Stomach (tissue), 4 donors: ENCODE measurements at regions not wholly inside any gene's neighbourhood (a gene's known extent, or its start where the extent isn't known, plus 50 kb on each side); places are given as distances from the start of the nearest gene placed in this dataset.

Experiments used
- CTCF ChIP-seq, 7 experiments: fragments of 450-650 bp in 4 of 7; fragments of 200-600 bp in 3 of 7; sonication (generic) in 3 of 7; IDR thresholded peaks; one replicate each; pipeline ENCODE4 v1.5.1; 2016 to 2019; ENCODE audit warnings: antibody characterized with exemption in 7 of 7, control low read depth in 2 of 7, mild to moderate bottlenecking in 1 of 7
- EP300 ChIP-seq: sonication (generic); formaldehyde crosslinking; IDR thresholded peaks from one replicate; pipeline ENCODE4 v1.6.1; 2017; ENCODE audit warnings: antibody characterized with exemption
- POLR2A ChIP-seq, 4 donors: fragments of 450-650 bp; IDR thresholded peaks; one replicate each; pipeline ENCODE4 v1.6.1; 2016; ENCODE audit warnings: antibody characterized with exemption in 4 of 4, control low read depth in 2 of 4, mild to moderate bottlenecking in 1 of 4, moderate library complexity in 1 of 4
- POLR2AphosphoS5 ChIP-seq, 3 donors: sonication (generic); formaldehyde crosslinking; IDR thresholded peaks; one replicate each; pipeline ENCODE4 v1.6.1; 2016; ENCODE audit warnings: antibody characterized with exemption in 3 of 3

GRCh38 chr12:43063650-43064049, 474.1 kb upstream of the PRICKLE1 start:
- TF ChIP-seq CTCF (IDR thresholded peaks at IDR 0.05) (no peak), EP300 (no peak), POLR2AphosphoS5 (IDR thresholded peaks at IDR 0.05) (no peak), POLR2A (IDR thresholded peaks at IDR 0.05) (no peak)
